NB4 (cell line): ENCODE measurements at regions not wholly inside any gene's neighbourhood (a gene's known extent, or its start where the extent isn't known, plus 50 kb on each side); places are given as distances from the start of the nearest gene placed in this dataset.

Experiments
- MAX ChIP-seq: IDR thresholded peaks from 2 replicates; pipeline ENCODE4 v1.6.1; 2011; ENCODE audit warnings: low read depth, low read length
- TF ChIP-seq, protein P1 (sequence below): IDR thresholded peaks from one replicate; pipeline ENCODE4 v1.5.1; 2012; ENCODE audit warnings: low read depth, low read length

DNA sequence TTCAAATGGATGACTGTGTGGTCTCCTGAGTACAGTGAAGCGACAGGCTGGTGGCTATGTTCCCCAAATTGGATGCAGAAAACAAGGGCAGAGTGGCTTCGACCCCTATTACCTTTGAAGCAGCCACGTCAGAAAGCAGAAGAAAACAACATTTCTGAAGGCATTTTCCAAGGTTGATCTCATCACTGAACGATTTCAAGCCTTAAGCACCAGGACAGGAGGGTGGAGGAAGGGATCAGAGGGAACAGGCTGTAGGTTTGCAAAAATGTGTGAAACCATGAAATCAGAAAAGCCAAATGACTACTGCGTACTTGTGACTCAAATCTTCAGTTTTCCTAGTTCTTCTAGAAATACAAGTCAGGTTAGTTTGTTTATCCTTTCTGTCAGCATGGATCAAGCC is 181.0 kb upstream of the TMEM106B start:
- TF ChIP-seq, protein P1, sequence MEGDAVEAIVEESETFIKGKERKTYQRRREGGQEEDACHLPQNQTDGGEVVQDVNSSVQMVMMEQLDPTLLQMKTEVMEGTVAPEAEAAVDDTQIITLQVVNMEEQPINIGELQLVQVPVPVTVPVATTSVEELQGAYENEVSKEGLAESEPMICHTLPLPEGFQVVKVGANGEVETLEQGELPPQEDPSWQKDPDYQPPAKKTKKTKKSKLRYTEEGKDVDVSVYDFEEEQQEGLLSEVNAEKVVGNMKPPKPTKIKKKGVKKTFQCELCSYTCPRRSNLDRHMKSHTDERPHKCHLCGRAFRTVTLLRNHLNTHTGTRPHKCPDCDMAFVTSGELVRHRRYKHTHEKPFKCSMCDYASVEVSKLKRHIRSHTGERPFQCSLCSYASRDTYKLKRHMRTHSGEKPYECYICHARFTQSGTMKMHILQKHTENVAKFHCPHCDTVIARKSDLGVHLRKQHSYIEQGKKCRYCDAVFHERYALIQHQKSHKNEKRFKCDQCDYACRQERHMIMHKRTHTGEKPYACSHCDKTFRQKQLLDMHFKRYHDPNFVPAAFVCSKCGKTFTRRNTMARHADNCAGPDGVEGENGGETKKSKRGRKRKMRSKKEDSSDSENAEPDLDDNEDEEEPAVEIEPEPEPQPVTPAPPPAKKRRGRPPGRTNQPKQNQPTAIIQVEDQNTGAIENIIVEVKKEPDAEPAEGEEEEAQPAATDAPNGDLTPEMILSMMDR = no peak
- no peak for TF ChIP-seq MAX
